Osteoblast (primary cell): ENCODE measurements at regions not wholly inside any gene's neighbourhood (a gene's known extent, or its start where the extent isn't known, plus 50 kb on each side); places are given as distances from the start of the nearest gene placed in this dataset.

ENCODE experiments used
- DNase-seq: peaks from one replicate; pipeline ENCODE4 v3.0.0; 2011; ENCODE audit warnings: low spot score, mixed read lengths; ENCODE audit not compliant: insufficient read length; ENCODE audit errors: missing footprints
- H2AFZ ChIP-seq: 2 replicates; pipeline ENCODE4 v1.6.0; 2011; ENCODE audit warnings: mild to moderate bottlenecking, low read length
- H3K27ac ChIP-seq: 2 replicates; pipeline ENCODE4 v1.5.1; 2011; ENCODE audit warnings: mild to moderate bottlenecking, low read depth, low read length, moderate library complexity
- H3K27me3 ChIP-seq: 2 replicates; pipeline ENCODE4 v1.6.0; 2012; ENCODE audit warnings: mild to moderate bottlenecking, control low read depth, inconsistent platforms, low read length, moderate library complexity; ENCODE audit not compliant: insufficient read depth
- H3K36me3 ChIP-seq: 2 replicates; pipeline ENCODE4 v1.5.1; 2011; ENCODE audit warnings: mild to moderate bottlenecking, low read length, control low read depth, moderate library complexity; ENCODE audit not compliant: insufficient read depth
- H3K4me1 ChIP-seq: 2 replicates; pipeline ENCODE4 v1.5.1; 2011; ENCODE audit warnings: mild to moderate bottlenecking, low read length, control low read depth, moderate library complexity; ENCODE audit not compliant: insufficient read depth
- H3K4me2 ChIP-seq: 2 replicates; pipeline ENCODE4 v1.6.0; 2011; ENCODE audit warnings: mild to moderate bottlenecking, low read length; ENCODE audit not compliant: insufficient read depth
- H3K4me3 ChIP-seq: fragments of 200-600 bp; sonication (generic); 3 replicates; pipeline ENCODE4 v1.5.1; 2012; ENCODE audit warnings: mild to moderate bottlenecking, low read length, inconsistent platforms; ENCODE audit not compliant: insufficient read depth
- H3K79me2 ChIP-seq: 2 replicates; pipeline ENCODE4 v1.6.0; 2012; ENCODE audit warnings: mild to moderate bottlenecking, low read length, control low read depth, inconsistent platforms; ENCODE audit not compliant: insufficient read depth
- H3K9me3 ChIP-seq: 2 replicates; pipeline ENCODE4 v1.5.1; 2011; ENCODE audit warnings: low read depth, low read length, control low read depth
- H4K20me1 ChIP-seq: 2 replicates; pipeline ENCODE4 v1.6.0; 2012; ENCODE audit warnings: mild to moderate bottlenecking, low read length, control low read depth; ENCODE audit not compliant: insufficient read depth
- TF ChIP-seq, protein P1 (sequence below): IDR thresholded peaks from 2 replicates; pipeline ENCODE4 v1.5.1; 2011; ENCODE audit warnings: mild to moderate bottlenecking, low read depth, low read length, moderate library complexity; ENCODE audit errors: extremely low read depth

GRCh38 chr9:84460695-84461094 lies 120.1 kb upstream of the SLC28A3 start:
- no peak overlapping the region for H3K4me3 ChIP-seq
- no peaks in the 10 kb centered on the region for H3K4me1 ChIP-seq
- no peak overlapping the region for H3K27ac ChIP-seq
- TF ChIP-seq, protein P1, sequence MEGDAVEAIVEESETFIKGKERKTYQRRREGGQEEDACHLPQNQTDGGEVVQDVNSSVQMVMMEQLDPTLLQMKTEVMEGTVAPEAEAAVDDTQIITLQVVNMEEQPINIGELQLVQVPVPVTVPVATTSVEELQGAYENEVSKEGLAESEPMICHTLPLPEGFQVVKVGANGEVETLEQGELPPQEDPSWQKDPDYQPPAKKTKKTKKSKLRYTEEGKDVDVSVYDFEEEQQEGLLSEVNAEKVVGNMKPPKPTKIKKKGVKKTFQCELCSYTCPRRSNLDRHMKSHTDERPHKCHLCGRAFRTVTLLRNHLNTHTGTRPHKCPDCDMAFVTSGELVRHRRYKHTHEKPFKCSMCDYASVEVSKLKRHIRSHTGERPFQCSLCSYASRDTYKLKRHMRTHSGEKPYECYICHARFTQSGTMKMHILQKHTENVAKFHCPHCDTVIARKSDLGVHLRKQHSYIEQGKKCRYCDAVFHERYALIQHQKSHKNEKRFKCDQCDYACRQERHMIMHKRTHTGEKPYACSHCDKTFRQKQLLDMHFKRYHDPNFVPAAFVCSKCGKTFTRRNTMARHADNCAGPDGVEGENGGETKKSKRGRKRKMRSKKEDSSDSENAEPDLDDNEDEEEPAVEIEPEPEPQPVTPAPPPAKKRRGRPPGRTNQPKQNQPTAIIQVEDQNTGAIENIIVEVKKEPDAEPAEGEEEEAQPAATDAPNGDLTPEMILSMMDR: no peak
- no peaks in the 10 kb centered on the region for H3K36me3 ChIP-seq
- H3K9me3 ChIP-seq: no peaks in the 10 kb centered on the region
- no peaks in the 10 kb centered on the region for H3K27me3 ChIP-seq
- H4K20me1 ChIP-seq: no peaks in the 10 kb centered on the region
- H2AFZ ChIP-seq: no peak overlapping the region
- DNase-seq: no peak
- no peaks in the 10 kb centered on the region for H3K79me2 ChIP-seq
- no peak overlapping the region for H3K4me2 ChIP-seq

- Histone ChIP-seq H2AFZ (no peak overlapping the region), H3K27ac (no peak overlapping the region), H4K20me1 (no peaks in the 10 kb centered on the region), H3K9me3 (no peaks in the 10 kb centered on the region), H3K4me2 (no peak overlapping the region), H3K4me1 (no peaks in the 10 kb centered on the region), H3K36me3 (no peaks in the 10 kb centered on the region), H3K79me2 (no peaks in the 10 kb centered on the region), H3K27me3 (no peaks in the 10 kb centered on the region), H3K4me3 (no peak overlapping the region)
- no peak for DNase-seq
- TF ChIP-seq, protein P1: no peak
Observed at GRCh38 chr9:84463272-84463671, 122.7 kb upstream of the SLC28A3 start.

- TF ChIP-seq, protein P1: no peak
- no peaks in the 10 kb centered on the region for H3K36me3 ChIP-seq
- no peak overlapping the region for H3K27ac ChIP-seq
- H3K4me1 ChIP-seq: no peaks in the 10 kb centered on the region
- no peak overlapping the region for H3K4me2 ChIP-seq
- H4K20me1 ChIP-seq: no peaks in the 10 kb centered on the region
- no peak for DNase-seq
- no peak overlapping the region for H3K4me3 ChIP-seq
- H3K27me3 ChIP-seq: no peaks in the 10 kb centered on the region
- no peaks in the 10 kb centered on the region for H3K79me2 ChIP-seq
- no peaks in the 10 kb centered on the region for H3K9me3 ChIP-seq
- H2AFZ ChIP-seq: no peak overlapping the region
Observed at GRCh38 chr9:84466580-84467285, 126.2 kb upstream of the SLC28A3 start.

- no peak for DNase-seq
- no peaks in the 10 kb centered on the region for H4K20me1 ChIP-seq
- H3K4me1 ChIP-seq: no peaks in the 10 kb centered on the region
- H3K27me3 ChIP-seq: no peaks in the 10 kb centered on the region
- no peak overlapping the region for H3K27ac ChIP-seq
- no peak overlapping the region for H2AFZ ChIP-seq
- no peaks in the 10 kb centered on the region for H3K79me2 ChIP-seq
- TF ChIP-seq, protein P1: no peak
- no peak overlapping the region for H3K4me3 ChIP-seq
- H3K4me2 ChIP-seq: no peak overlapping the region
- H3K36me3 ChIP-seq: no peaks in the 10 kb centered on the region
- no peaks in the 10 kb centered on the region for H3K9me3 ChIP-seq
Observed at GRCh38 chr9:84471816-84472215, 131.3 kb upstream of the SLC28A3 start.
